SK-N-SH treated with all-trans-retinoic acid at 6 μM for 48 hours (cell line): ENCODE measurements at regions not wholly inside any gene's neighbourhood (a gene's known extent, or its start where the extent isn't known, plus 50 kb on each side); places are given as distances from the start of the nearest gene placed in this dataset.
A peak's percentile ranks its signal among the peaks of the same experiment; 100 is the strongest.

ENCODE experiments used
- ATAC-seq: fragments of 200-7000 bp; cut with Tn5 transposase; 3 replicates; pipeline ENCODE4 v1.9.1; 2020; ENCODE audit warnings: mild to moderate bottlenecking, moderate library complexity
- ARNTL ChIP-seq: fragments of 450-650 bp; formaldehyde crosslinking; IDR thresholded peaks from 2 replicates; pipeline ENCODE4 v1.5.0; 2020; ENCODE audit warnings: low read depth, mild to moderate bottlenecking, moderate library complexity, borderline replicate concordance
- CREB5 ChIP-seq: fragments of 250-450 bp; sonication (Bioruptor Pico); IDR thresholded peaks from 2 replicates; pipeline ENCODE4 v1.5.1; 2020; ENCODE audit warnings: low read depth, mild to moderate bottlenecking, moderate library complexity
- CSDC2 ChIP-seq: fragments of 250-450 bp; sonication (Bioruptor Pico); IDR thresholded peaks from 2 replicates; pipeline ENCODE4 v1.5.0; 2020; ENCODE audit warnings: mild to moderate bottlenecking, moderate library complexity
- ESRRG ChIP-seq: fragments of 250-450 bp; sonication (Bioruptor Pico); IDR thresholded peaks from 2 replicates; pipeline ENCODE4 v1.6.1; 2021; ENCODE audit warnings: mild to moderate bottlenecking
- GLIS3 ChIP-seq: fragments of 250-450 bp; sonication (Bioruptor Pico); IDR thresholded peaks from 2 replicates; pipeline ENCODE4 v1.5.0; 2020; ENCODE audit warnings: mild to moderate bottlenecking, moderate library complexity
- ISL1 ChIP-seq: fragments of 250-450 bp; sonication (Bioruptor Pico); IDR thresholded peaks from 2 replicates; pipeline ENCODE4 v2.1.2; 2022; ENCODE audit warnings: mild to moderate bottlenecking, moderate library complexity
- OSR1 ChIP-seq: fragments of 250-450 bp; sonication (Bioruptor Pico); IDR thresholded peaks from 2 replicates; pipeline ENCODE4 v1.8.0; 2022; ENCODE audit warnings: moderate library complexity, mild to moderate bottlenecking, inconsistent platforms
- PPARA ChIP-seq: fragments of 250-450 bp; sonication (Bioruptor Pico); IDR thresholded peaks from 2 replicates; pipeline ENCODE4 v1.5.0; 2020; ENCODE audit warnings: mild to moderate bottlenecking, borderline replicate concordance
- RARB ChIP-seq: fragments of 250-450 bp; sonication (Bioruptor Pico); IDR thresholded peaks from 2 replicates; pipeline ENCODE4 v1.8.0; 2021; ENCODE audit warnings: mild to moderate bottlenecking, moderate library complexity
- SNAI2 ChIP-seq: fragments of 250-450 bp; sonication (Bioruptor Pico); IDR thresholded peaks from 2 replicates; pipeline ENCODE4 v1.5.0; 2020; ENCODE audit warnings: mild to moderate bottlenecking, moderate library complexity
- TOX ChIP-seq: fragments of 250-450 bp; sonication (Bioruptor Pico); IDR thresholded peaks from 2 replicates; pipeline ENCODE4 v1.8.0; 2021; ENCODE audit warnings: mild to moderate bottlenecking, moderate library complexity, borderline replicate concordance
- TSHZ2 ChIP-seq: fragments of 250-450 bp; sonication (Bioruptor Pico); IDR thresholded peaks from 2 replicates; pipeline ENCODE4 v1.5.0; 2020; ENCODE audit warnings: mild to moderate bottlenecking, moderate library complexity
- ZC3H10 ChIP-seq: fragments of 250-450 bp; sonication (Bioruptor Pico); IDR thresholded peaks from 2 replicates; pipeline ENCODE4 v1.5.1; 2021; ENCODE audit warnings: mild to moderate bottlenecking, moderate library complexity
- ZFP3 ChIP-seq: fragments of 250-450 bp; sonication (Bioruptor Pico); IDR thresholded peaks from 2 replicates; pipeline ENCODE4 v1.5.0; 2020; ENCODE audit warnings: mild to moderate bottlenecking, moderate library complexity
- ZFP30 ChIP-seq: fragments of 450-650 bp; formaldehyde crosslinking; IDR thresholded peaks from 2 replicates; pipeline ENCODE4 v1.5.0; 2022; ENCODE audit warnings: mild to moderate bottlenecking, moderate library complexity
- ZNF565 ChIP-seq: fragments of 450-650 bp; formaldehyde crosslinking; conservative IDR thresholded peaks from 2 replicates; pipeline ENCODE4 v1.5.0; 2020; ENCODE audit warnings: low read depth, mild to moderate bottlenecking, moderate library complexity
- ZNF8 ChIP-seq: fragments of 450-650 bp; formaldehyde crosslinking; IDR thresholded peaks from 2 replicates; pipeline ENCODE4 v1.5.0; 2020; ENCODE audit warnings: mild to moderate bottlenecking, moderate library complexity
- TF ChIP-seq, protein P1 (sequence below): fragments of 250-450 bp; sonication (Bioruptor Pico); IDR thresholded peaks from 2 replicates; pipeline ENCODE4 v1.5.1; 2021; ENCODE audit warnings: mild to moderate bottlenecking, moderate library complexity
- TF ChIP-seq, protein P2 (sequence below): fragments of 250-450 bp; sonication (Bioruptor Pico); IDR thresholded peaks from 2 replicates; pipeline ENCODE4 v1.8.0; 2021; ENCODE audit warnings: low read depth, mild to moderate bottlenecking, moderate library complexity, borderline replicate concordance

- TF ChIP-seq ZNF8 (CRISPR knock-in tag) (no peak), ARNTL (CRISPR knock-in tag) (no peak), TSHZ2 (CRISPR knock-in tag) (no peak), GLIS3 (CRISPR knock-in tag) (no peak), CSDC2 (CRISPR knock-in tag) (no peak), RARB (CRISPR knock-in tag) (no peak), SNAI2 (CRISPR knock-in tag) (no peak), ZNF565 (CRISPR knock-in tag) (no peak), PPARA (CRISPR knock-in tag) (no peak), ZFP3 (CRISPR knock-in tag) (no peak), CREB5 (CRISPR knock-in tag) (no peak), TOX (CRISPR knock-in tag) (no peak)
Measured at GRCh38 chr7:156155988-156156733, 343.9 kb upstream of the SHH start.

DNA sequence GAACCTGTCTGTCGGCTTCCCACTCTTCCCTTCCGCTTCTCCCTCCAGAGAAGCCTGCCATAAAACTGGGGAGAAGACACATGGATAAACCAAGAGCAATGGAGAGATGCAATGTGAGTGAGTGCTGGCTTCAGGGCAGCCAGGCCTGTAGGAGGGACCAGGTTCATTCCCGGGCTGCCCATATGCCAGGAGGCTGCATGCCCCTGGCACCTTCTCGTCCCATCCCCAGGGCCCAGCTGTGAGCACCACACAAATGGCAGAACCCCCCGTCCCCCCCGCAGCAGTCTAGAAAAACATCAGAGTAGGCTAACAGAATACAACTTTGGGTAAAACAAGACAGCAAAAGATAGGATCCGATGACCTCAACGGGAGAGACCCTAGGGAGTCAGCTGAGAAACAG is 341.3 kb upstream of the SHH start:
- TF ChIP-seq RARB (CRISPR knock-in tag): no peak
- TF ChIP-seq PPARA (CRISPR knock-in tag): no peak
- TF ChIP-seq OSR1 (CRISPR knock-in tag): no peak
- no peak for TF ChIP-seq ZFP30 (CRISPR knock-in tag)
- no peak for TF ChIP-seq TOX (CRISPR knock-in tag)
- no peak for TF ChIP-seq ZNF8 (CRISPR knock-in tag)
- TF ChIP-seq, all 23 proteins: peak for 0
- no peak for ATAC-seq

More at GRCh38 chr7:156155988-156156733, 343.9 kb upstream of the SHH start:
- peak; percentile 13; the same call in 1 of the 3 replicates for ATAC-seq

DNA sequence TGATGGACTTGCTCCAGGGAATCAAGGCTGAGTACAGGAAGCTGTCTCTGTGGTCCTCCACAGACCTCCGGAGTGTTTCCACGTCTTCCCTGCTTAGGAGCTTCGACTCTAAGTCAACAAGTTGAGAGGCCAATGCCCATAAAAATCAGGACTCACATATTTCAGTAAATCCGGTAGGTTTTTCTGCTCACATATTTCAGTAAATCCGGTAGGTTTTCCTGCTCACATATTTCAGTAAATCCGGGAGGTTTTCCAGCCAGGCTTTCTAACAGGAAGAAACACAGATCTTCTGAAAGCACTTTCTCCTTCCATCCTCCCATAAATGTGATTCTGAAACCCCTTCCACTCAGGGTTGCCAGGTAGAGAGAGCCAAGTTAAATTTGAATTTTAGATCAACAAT is 340.1 kb upstream of the SHH start:
- ATAC-seq: no peak
- TF ChIP-seq TOX (CRISPR knock-in tag): no peak
- TF ChIP-seq CREB5 (CRISPR knock-in tag): no peak
- TF ChIP-seq ZC3H10 (CRISPR knock-in tag): no peak
- TF ChIP-seq PPARA (CRISPR knock-in tag): no peak
- no peak for TF ChIP-seq ISL1 (CRISPR knock-in tag)
- no peak for TF ChIP-seq ZNF565 (CRISPR knock-in tag)
- TF ChIP-seq OSR1 (CRISPR knock-in tag): no peak
- TF ChIP-seq RARB (CRISPR knock-in tag): no peak
- no peak for TF ChIP-seq ESRRG
- TF ChIP-seq ZNF8 (CRISPR knock-in tag): no peak
- no peak for TF ChIP-seq ZFP3 (CRISPR knock-in tag)
- TF ChIP-seq GLIS3 (CRISPR knock-in tag): no peak
- TF ChIP-seq, protein P1, sequence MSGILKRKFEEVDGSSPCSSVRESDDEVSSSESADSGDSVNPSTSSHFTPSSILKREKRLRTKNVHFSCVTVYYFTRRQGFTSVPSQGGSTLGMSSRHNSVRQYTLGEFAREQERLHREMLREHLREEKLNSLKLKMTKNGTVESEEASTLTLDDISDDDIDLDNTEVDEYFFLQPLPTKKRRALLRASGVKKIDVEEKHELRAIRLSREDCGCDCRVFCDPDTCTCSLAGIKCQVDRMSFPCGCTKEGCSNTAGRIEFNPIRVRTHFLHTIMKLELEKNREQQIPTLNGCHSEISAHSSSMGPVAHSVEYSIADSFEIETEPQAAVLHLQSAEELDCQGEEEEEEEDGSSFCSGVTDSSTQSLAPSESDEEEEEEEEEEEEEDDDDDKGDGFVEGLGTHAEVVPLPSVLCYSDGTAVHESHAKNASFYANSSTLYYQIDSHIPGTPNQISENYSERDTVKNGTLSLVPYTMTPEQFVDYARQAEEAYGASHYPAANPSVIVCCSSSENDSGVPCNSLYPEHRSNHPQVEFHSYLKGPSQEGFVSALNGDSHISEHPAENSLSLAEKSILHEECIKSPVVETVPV (CRISPR knock-in tag): no peak
- TF ChIP-seq, protein P2, sequence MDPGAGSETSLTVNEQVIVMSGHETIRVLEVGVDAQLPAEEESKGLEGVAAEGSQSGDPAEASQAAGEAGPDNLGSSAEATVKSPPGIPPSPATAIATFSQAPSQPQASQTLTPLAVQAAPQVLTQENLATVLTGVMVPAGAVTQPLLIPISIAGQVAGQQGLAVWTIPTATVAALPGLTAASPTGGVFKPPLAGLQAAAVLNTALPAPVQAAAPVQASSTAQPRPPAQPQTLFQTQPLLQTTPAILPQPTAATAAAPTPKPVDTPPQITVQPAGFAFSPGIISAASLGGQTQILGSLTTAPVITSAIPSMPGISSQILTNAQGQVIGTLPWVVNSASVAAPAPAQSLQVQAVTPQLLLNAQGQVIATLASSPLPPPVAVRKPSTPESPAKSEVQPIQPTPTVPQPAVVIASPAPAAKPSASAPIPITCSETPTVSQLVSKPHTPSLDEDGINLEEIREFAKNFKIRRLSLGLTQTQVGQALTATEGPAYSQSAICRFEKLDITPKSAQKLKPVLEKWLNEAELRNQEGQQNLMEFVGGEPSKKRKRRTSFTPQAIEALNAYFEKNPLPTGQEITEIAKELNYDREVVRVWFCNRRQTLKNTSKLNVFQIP: no peak
- TF ChIP-seq CSDC2 (CRISPR knock-in tag): no peak
- TF ChIP-seq, all 23 proteins: peak for 0
